ENCODE measurements at regions not wholly inside any gene's neighbourhood (a gene's known extent, or its start where the extent isn't known, plus 50 kb on each side); places are given as distances from the start of the nearest gene placed in this dataset.

DNA sequence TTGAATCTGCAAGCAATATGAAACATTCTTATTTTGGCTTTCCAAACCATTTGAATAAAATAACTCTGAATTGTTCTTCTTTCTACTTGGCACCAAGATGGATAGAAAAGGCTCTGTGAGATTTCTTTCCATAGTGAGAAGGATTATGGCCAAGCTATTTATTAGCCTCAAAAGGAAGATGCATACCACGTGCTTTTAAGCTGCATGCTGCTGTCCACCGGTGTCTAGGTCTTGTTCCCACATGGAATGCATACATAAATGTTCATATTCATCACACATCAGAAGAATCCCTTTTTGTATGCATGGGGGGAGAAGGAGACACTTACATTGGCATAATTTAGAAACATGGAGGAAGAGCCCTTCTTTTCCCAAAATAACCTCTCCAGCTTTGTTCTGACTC lies 273.4 kb downstream of the FAM76B start:
- in situ Hi-C loops (cut with HindIII; ENCODE audit: low sequenced_read_pairs) = no loop called here
- DNase-seq (ENCODE audit: low read depth) = no peak
- TF ChIP-seq, protein P1, sequence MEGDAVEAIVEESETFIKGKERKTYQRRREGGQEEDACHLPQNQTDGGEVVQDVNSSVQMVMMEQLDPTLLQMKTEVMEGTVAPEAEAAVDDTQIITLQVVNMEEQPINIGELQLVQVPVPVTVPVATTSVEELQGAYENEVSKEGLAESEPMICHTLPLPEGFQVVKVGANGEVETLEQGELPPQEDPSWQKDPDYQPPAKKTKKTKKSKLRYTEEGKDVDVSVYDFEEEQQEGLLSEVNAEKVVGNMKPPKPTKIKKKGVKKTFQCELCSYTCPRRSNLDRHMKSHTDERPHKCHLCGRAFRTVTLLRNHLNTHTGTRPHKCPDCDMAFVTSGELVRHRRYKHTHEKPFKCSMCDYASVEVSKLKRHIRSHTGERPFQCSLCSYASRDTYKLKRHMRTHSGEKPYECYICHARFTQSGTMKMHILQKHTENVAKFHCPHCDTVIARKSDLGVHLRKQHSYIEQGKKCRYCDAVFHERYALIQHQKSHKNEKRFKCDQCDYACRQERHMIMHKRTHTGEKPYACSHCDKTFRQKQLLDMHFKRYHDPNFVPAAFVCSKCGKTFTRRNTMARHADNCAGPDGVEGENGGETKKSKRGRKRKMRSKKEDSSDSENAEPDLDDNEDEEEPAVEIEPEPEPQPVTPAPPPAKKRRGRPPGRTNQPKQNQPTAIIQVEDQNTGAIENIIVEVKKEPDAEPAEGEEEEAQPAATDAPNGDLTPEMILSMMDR (IDR thresholded peaks at IDR 0.05; ENCODE audit: low read depth, low read length, missing control alignments) = no peak
- no peak overlapping the region for H3K4me3 ChIP-seq (ENCODE audit: low read depth, low read length)

DNA sequence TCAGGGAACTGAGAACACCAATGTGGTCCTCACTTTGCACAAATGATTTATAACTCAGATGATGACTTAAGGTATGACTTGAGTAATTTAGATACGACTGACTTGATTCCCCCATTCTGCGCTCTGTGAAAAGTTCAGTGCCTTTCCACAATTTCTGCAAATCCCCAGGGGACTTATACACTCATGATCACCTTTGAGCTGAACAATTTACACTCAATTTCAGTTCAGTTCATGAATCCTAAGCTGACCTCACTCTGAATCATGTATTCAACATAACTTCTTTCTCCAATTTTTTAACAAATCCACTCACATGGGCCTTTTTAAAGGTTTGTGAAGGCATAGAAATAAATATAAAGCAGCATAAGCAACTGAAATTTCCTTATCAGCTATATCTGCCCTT lies 274.2 kb downstream of the FAM76B start:
- H3K4me3 ChIP-seq (ENCODE audit: low read depth, low read length) = no peak overlapping the region
- TF ChIP-seq, protein P1 (IDR thresholded peaks at IDR 0.05; ENCODE audit: low read depth, low read length, missing control alignments) = no peak
- in situ Hi-C loops (cut with HindIII; ENCODE audit: low sequenced_read_pairs) = no loop called here
- no peak for DNase-seq (ENCODE audit: low read depth)

DNA sequence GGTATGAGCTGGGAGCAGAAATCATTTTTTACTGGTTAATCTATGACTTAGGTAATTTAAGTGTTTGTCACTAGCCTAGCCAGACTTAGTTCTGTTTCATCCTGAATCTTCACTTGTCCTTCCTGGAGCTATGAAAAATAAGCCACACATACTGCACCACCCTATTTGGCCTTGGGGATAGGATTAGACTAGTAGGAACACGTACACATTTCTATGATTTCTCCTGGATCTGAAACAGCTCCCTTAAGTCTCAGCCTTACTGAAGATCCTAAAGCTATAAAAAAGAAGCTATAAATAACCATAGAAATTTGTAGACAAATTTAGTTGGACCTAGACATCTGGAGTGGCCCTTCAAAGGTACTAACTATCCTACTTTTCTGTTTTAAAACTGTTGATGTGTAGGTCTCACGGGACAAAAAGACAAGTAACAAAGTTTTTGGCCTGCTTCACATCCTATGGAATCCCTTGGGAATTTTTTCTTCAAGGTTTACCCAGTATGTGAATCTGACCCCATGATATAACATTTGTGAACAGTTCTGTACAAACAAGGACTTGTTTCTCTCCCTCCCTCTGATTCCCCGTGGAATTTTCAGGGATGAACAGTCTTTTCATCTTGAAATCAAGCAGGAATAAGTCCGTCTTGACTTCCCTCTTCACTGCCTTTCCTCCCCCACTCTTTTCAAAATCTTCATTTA lies 275.0 kb downstream of the FAM76B start:
- no peak for DNase-seq (ENCODE audit: low read depth)
- TF ChIP-seq, protein P1 (IDR thresholded peaks at IDR 0.05; ENCODE audit: low read depth, low read length, missing control alignments) = no peak
- in situ Hi-C loops (cut with HindIII; ENCODE audit: low sequenced_read_pairs) = no loop called here
- no peak overlapping the region for H3K4me3 ChIP-seq (ENCODE audit: low read depth, low read length)

DNA sequence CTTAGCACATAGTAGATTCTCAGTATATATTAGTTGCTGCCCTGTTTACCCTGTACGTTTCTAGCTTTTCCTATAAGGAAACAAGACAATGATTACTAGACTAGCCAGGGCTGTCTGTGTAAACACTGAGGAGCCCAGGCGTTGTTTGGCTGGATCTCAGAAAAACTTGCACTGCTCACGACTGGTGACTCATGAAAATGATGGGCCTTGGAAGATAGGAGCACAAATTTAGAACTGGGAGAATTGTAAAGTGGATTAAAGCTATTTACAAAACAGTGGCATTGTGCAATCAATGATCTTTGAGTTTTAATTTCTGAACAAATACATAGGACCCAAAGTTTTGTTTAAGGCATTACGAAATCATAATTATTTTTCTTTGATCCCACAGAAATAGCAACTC lies 276.9 kb downstream of the FAM76B start:
- no peak overlapping the region for H3K4me3 ChIP-seq (ENCODE audit: low read depth, low read length)
- DNase-seq (ENCODE audit: low read depth) = peak; percentile 65
- TF ChIP-seq, protein P1 (IDR thresholded peaks at IDR 0.05; ENCODE audit: low read depth, low read length, missing control alignments) = no peak
- in situ Hi-C loops (cut with HindIII; ENCODE audit: low sequenced_read_pairs) = no loop called here

DNA sequence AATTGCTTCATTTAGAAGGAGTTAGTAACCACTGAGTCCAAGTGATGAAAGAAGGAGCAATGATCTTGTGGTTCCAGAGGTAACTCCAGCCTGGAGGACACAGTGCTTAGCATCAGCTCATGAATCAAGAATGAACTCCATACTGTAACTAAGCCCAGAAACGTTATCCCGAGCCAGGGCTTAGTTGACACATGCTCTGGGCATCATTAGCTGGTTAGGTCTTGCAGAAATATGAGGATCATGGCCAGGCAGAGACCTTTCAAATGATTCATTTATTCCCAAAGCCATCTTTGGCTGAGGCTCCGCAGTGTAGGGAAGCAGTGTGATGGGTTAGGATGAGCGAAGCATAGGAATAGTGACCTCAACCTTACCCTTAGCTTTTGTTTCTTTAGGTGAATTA lies 277.4 kb downstream of the FAM76B start:
- DNase-seq (ENCODE audit: low read depth) = no peak
- in situ Hi-C loops (cut with HindIII; ENCODE audit: low sequenced_read_pairs) = no loop called here
- TF ChIP-seq, protein P1 (IDR thresholded peaks at IDR 0.05; ENCODE audit: low read depth, low read length, missing control alignments) = no peak
- H3K4me3 ChIP-seq (ENCODE audit: low read depth, low read length) = no peak overlapping the region

DNA sequence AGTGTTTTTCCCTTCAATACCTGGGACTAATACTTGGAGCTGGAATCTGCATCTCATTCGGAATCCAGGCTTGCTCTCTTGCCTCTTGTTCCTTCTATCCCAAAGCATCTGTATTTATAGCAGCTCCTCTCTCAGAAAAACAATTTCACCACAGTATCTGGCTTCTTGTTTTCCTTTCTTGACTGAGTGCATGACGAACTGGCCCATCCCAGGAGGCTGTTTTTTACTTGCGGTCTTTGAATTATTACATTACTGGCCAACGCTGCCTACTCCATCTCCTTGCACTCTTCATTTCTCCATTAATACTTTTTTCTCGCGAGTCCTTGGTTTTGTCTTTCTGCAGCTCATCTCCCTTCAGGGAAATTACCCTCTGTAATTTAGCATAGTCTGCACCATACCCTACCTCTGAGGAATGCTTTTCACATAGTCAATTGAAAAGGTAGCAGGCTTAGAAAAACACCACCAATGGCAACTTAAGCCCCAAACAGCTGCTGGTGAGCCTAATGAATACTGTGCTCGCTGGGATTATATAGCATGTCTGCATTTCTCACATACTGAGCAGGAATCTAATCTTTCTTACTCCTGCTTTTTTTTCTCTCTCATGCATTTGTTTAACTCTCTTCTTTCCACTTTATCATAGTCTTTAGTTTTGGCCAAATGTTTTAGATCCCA lies 277.4 kb upstream of the SESN3 start:
- DNase-seq (ENCODE audit: low read depth) = no peak
- H3K4me3 ChIP-seq (ENCODE audit: low read depth, low read length) = no peak overlapping the region
- TF ChIP-seq, protein P1 (IDR thresholded peaks at IDR 0.05; ENCODE audit: low read depth, low read length, missing control alignments) = no peak
- in situ Hi-C loops (cut with HindIII; ENCODE audit: low sequenced_read_pairs) = no loop called here
